ENCODE measurements at regions not wholly inside any gene's neighbourhood (a gene's known extent, or its start where the extent isn't known, plus 50 kb on each side); places are given as distances from the start of the nearest gene placed in this dataset.

GRCh38 chr16:48970216-48970615 is 311.4 kb downstream of the CBLN1 start:
- H3K9me3 Mint-ChIP-seq (ENCODE audit: insufficient read depth), result no peaks in the 10 kb centered on the region
- POLR2A ChIA-PET, result no interaction called here

GRCh38 chr16:48969611-48970010 is 312.0 kb downstream of the CBLN1 start:
- no peak overlapping the region for H2AFZ ChIP-seq (ENCODE audit: insufficient read depth, low read depth, low read length, poor library complexity, severe bottlenecking)
- Mint-ChIP-seq H3K27me3 (no peaks in the 10 kb centered on the region), H3K27ac (no peak overlapping the region), H3K4me3 (no peak overlapping the region), H3K4me1 (no peaks in the 10 kb centered on the region), H3K9me3 (ENCODE audit: insufficient read depth) (no peaks in the 10 kb centered on the region)
- intact Hi-C loops (cut with micrococcal nuclease), result no loop called here
- no peak overlapping the region for H3K4me2 ChIP-seq (replicated peaks; ENCODE audit: low read depth, low read length, poor library complexity, severe bottlenecking)
- 75% methylated on average over 4 of the region's 4 CpGs for WGBS (ENCODE audit: insufficient coverage)
- ATAC-seq (ENCODE audit: low read depth) (no peak), DNase-seq (no peak)
- no peak overlapping the region for H3K9ac ChIP-seq (ENCODE audit: low read length)
- no peak overlapping the region for H3K4me3 ChIP-seq (ENCODE audit: control extremely low read depth in 1 of 5, extremely low read depth in 1 of 5, insufficient read depth in 1 of 5, low read depth in 2 of 5, low read length in 4 of 5)
- H3K4me1 ChIP-seq (ENCODE audit: control insufficient read depth in 2 of 2, insufficient read depth in 2 of 2, low read length in 2 of 2), result no peaks in the 10 kb centered on the region
- no peaks in the 10 kb centered on the region for H3K79me2 ChIP-seq (ENCODE audit: control insufficient read depth, insufficient read depth, low read length)
- no peaks in the 10 kb centered on the region for H3K27me3 ChIP-seq (replicated peaks in 1 of 4; ENCODE audit: control extremely low read depth in 1 of 4, control insufficient read depth in 3 of 4, insufficient read depth in 4 of 4, low read length in 3 of 4)
- TF ChIP-seq EZH2 (IDR thresholded peaks at IDR 0.05; ENCODE audit: borderline replicate concordance, insufficient read depth, low read depth, low read length, poor library complexity, severe bottlenecking), result no peak
- TF ChIP-seq, protein P1, sequence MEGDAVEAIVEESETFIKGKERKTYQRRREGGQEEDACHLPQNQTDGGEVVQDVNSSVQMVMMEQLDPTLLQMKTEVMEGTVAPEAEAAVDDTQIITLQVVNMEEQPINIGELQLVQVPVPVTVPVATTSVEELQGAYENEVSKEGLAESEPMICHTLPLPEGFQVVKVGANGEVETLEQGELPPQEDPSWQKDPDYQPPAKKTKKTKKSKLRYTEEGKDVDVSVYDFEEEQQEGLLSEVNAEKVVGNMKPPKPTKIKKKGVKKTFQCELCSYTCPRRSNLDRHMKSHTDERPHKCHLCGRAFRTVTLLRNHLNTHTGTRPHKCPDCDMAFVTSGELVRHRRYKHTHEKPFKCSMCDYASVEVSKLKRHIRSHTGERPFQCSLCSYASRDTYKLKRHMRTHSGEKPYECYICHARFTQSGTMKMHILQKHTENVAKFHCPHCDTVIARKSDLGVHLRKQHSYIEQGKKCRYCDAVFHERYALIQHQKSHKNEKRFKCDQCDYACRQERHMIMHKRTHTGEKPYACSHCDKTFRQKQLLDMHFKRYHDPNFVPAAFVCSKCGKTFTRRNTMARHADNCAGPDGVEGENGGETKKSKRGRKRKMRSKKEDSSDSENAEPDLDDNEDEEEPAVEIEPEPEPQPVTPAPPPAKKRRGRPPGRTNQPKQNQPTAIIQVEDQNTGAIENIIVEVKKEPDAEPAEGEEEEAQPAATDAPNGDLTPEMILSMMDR (IDR thresholded peaks at IDR 0.05), result no peak
- CTCF ChIA-PET, result no interaction called here
- peaks cover 0 to 5% (median 0%) of the 10 kb centered on the region in 3 donors for H3K9me3 ChIP-seq (ENCODE audit: control extremely low read depth in 1 of 3, control insufficient read depth in 2 of 3, insufficient read depth in 1 of 3, low read length in 2 of 3)
- no peak overlapping the region for H3K27ac ChIP-seq (ENCODE audit: low read length in 2 of 2)
- no peaks in the 10 kb centered on the region for H3K36me3 ChIP-seq (replicated peaks in 1 of 2; ENCODE audit: control extremely low read depth in 1 of 2, control insufficient read depth in 1 of 2, extremely low read depth in 1 of 2, insufficient read depth in 2 of 2, low read length in 1 of 2)
- POLR2A ChIA-PET, result no interaction called here
- no peaks in the 10 kb centered on the region for H4K20me1 ChIP-seq (ENCODE audit: control insufficient read depth, insufficient read depth, low read length, poor library complexity, severe bottlenecking)

More at GRCh38 chr16:48970216-48970615, 311.4 kb downstream of the CBLN1 start:
- CTCF ChIA-PET, result no interaction called here
- TF ChIP-seq EZH2 (IDR thresholded peaks at IDR 0.05; ENCODE audit: borderline replicate concordance, insufficient read depth, low read depth, low read length, poor library complexity, severe bottlenecking), result no peak
- TF ChIP-seq, protein P1 (IDR thresholded peaks at IDR 0.05), result no peak
- intact Hi-C loops (cut with micrococcal nuclease), result no loop called here
- Histone ChIP-seq H2AFZ (ENCODE audit: insufficient read depth, low read depth, low read length, poor library complexity, severe bottlenecking) (no peak overlapping the region), H3K27me3 (replicated peaks in 1 of 4; ENCODE audit: control extremely low read depth in 1 of 4, control insufficient read depth in 3 of 4, insufficient read depth in 4 of 4, low read length in 3 of 4) (no peaks in the 10 kb centered on the region), H3K79me2 (ENCODE audit: control insufficient read depth, insufficient read depth, low read length) (no peaks in the 10 kb centered on the region), H3K36me3 (replicated peaks in 1 of 2; ENCODE audit: control extremely low read depth in 1 of 2, control insufficient read depth in 1 of 2, extremely low read depth in 1 of 2, insufficient read depth in 2 of 2, low read length in 1 of 2) (no peaks in the 10 kb centered on the region), H3K4me2 (replicated peaks; ENCODE audit: low read depth, low read length, poor library complexity, severe bottlenecking) (no peak overlapping the region), H3K4me3 (ENCODE audit: control extremely low read depth in 1 of 5, extremely low read depth in 1 of 5, insufficient read depth in 1 of 5, low read depth in 2 of 5, low read length in 4 of 5) (no peak overlapping the region), H3K9me3 (ENCODE audit: control extremely low read depth in 1 of 3, control insufficient read depth in 2 of 3, insufficient read depth in 1 of 3, low read length in 2 of 3) (peaks cover 0 to under 1% (median 0%) of the 10 kb centered on the region in 3 donors), H3K9ac (ENCODE audit: low read length) (no peak overlapping the region), H3K4me1 (ENCODE audit: control insufficient read depth in 2 of 2, insufficient read depth in 2 of 2, low read length in 2 of 2) (no peaks in the 10 kb centered on the region), H3K27ac (ENCODE audit: low read length in 2 of 2) (no peak overlapping the region), H4K20me1 (ENCODE audit: control insufficient read depth, insufficient read depth, low read length, poor library complexity, severe bottlenecking) (no peaks in the 10 kb centered on the region)
- no peak overlapping the region for H3K4me3 Mint-ChIP-seq
- H3K27me3 Mint-ChIP-seq, result no peaks in the 10 kb centered on the region
- H3K27ac Mint-ChIP-seq, result no peak overlapping the region
- ATAC-seq (ENCODE audit: low read depth) (no peak), DNase-seq (no peak)
- 86% methylated on average over 6 of the region's 7 CpGs for WGBS (ENCODE audit: insufficient coverage)
- no peaks in the 10 kb centered on the region for H3K4me1 Mint-ChIP-seq

All from B cell (primary cell).